Neural crest cell (in vitro differentiated cells): ENCODE measurements at regions not wholly inside any gene's neighbourhood (a gene's known extent, or its start where the extent isn't known, plus 50 kb on each side); places are given as distances from the start of the nearest gene placed in this dataset.

Experiments
- DNase-seq: peaks from one replicate; pipeline ENCODE4 v3.0.0; 2021; ENCODE audit warnings: low read depth, mixed read lengths, low spot score
- H3K27ac Mint-ChIP-seq: one replicate; pipeline ENCODE4 v1.8.0; 2021; ENCODE audit warnings: mild to moderate bottlenecking, mixed read lengths; ENCODE audit not compliant: unreplicated experiment
- H3K27me3 Mint-ChIP-seq: 2 replicates; pipeline ENCODE4 v1.8.0; 2021; ENCODE audit warnings: low read depth, mild to moderate bottlenecking, mixed read lengths
- H3K36me3 Mint-ChIP-seq: 2 replicates; pipeline ENCODE4 v1.8.0; 2021; ENCODE audit warnings: low read depth, mild to moderate bottlenecking, mixed read lengths
- H3K4me1 Mint-ChIP-seq: 2 replicates; pipeline ENCODE4 v1.8.0; 2021; ENCODE audit warnings: mixed read lengths
- H3K4me3 Mint-ChIP-seq: one replicate; pipeline ENCODE4 v1.8.0; 2021; ENCODE audit warnings: mild to moderate bottlenecking, mixed read lengths
- H3K9me3 Mint-ChIP-seq: 2 replicates; pipeline ENCODE4 v1.8.0; 2021; ENCODE audit warnings: mixed read lengths
- CTCF ChIP-seq: fragments of 200-600 bp; sonication (generic); conservative IDR thresholded peaks from 2 replicates; pipeline ENCODE4 v1.5.0; 2021; ENCODE audit warnings: antibody characterized with exemption, mild to moderate bottlenecking

- no peak overlapping the region for H3K4me3 Mint-ChIP-seq
- no peak for DNase-seq
- H3K36me3 Mint-ChIP-seq: no peaks in the 10 kb centered on the region
- no peaks in the 10 kb centered on the region for H3K9me3 Mint-ChIP-seq
- H3K4me1 Mint-ChIP-seq: no peaks in the 10 kb centered on the region
- H3K27ac Mint-ChIP-seq: no peak overlapping the region
- no peak for TF ChIP-seq CTCF
- no peaks in the 10 kb centered on the region for H3K27me3 Mint-ChIP-seq
Measured at GRCh38 chr3:181839039-181839915, 127.6 kb downstream of the SOX2 start.

GRCh38 chr3:181839916-181840297 is 128.2 kb downstream of the SOX2 start:
- H3K27me3 Mint-ChIP-seq: no peaks in the 10 kb centered on the region
- H3K4me3 Mint-ChIP-seq: no peak overlapping the region
- DNase-seq: no peak
- no peak for TF ChIP-seq CTCF
- no peaks in the 10 kb centered on the region for H3K36me3 Mint-ChIP-seq
- H3K9me3 Mint-ChIP-seq: no peaks in the 10 kb centered on the region
- H3K4me1 Mint-ChIP-seq: no peaks in the 10 kb centered on the region
- H3K27ac Mint-ChIP-seq: no peak overlapping the region

GRCh38 chr3:181844211-181844610 is 132.5 kb downstream of the SOX2 start:
- Mint-ChIP-seq H3K4me3 (no peak overlapping the region), H3K27ac (no peak overlapping the region), H3K27me3 (no peaks in the 10 kb centered on the region), H3K9me3 (no peaks in the 10 kb centered on the region), H3K4me1 (no peaks in the 10 kb centered on the region), H3K36me3 (no peaks in the 10 kb centered on the region)
- DNase-seq: no peak
- TF ChIP-seq CTCF: no peak

GRCh38 chr3:181847276-181847675 is 135.6 kb downstream of the SOX2 start:
- Mint-ChIP-seq H3K4me1 (no peaks in the 10 kb centered on the region), H3K9me3 (no peaks in the 10 kb centered on the region), H3K27me3 (no peaks in the 10 kb centered on the region), H3K4me3 (no peak overlapping the region), H3K36me3 (no peaks in the 10 kb centered on the region), H3K27ac (no peak overlapping the region)
- DNase-seq: no peak
- TF ChIP-seq CTCF: no peak

GRCh38 chr3:181851063-181851462 is 139.3 kb downstream of the SOX2 start:
- H3K9me3 Mint-ChIP-seq: no peaks in the 10 kb centered on the region
- no peaks in the 10 kb centered on the region for H3K36me3 Mint-ChIP-seq
- H3K4me1 Mint-ChIP-seq: no peaks in the 10 kb centered on the region
- TF ChIP-seq CTCF: no peak
- no peak for DNase-seq
- no peak overlapping the region for H3K27ac Mint-ChIP-seq
- no peaks in the 10 kb centered on the region for H3K27me3 Mint-ChIP-seq
- no peak overlapping the region for H3K4me3 Mint-ChIP-seq
